Activated CD8-positive, alpha-beta T cell treated with anti-CD3 and anti-CD28 coated beads, Interleukin-2, amount 10 ng/mL, durations not matched to agents 7 days and 5 days (primary cell): ENCODE measurements at regions not wholly inside any gene's neighbourhood (a gene's known extent, or its start where the extent isn't known, plus 50 kb on each side); places are given as distances from the start of the nearest gene placed in this dataset.

ENCODE experiments used
- ATAC-seq: fragments of 150-1000 bp; cut with Tn5 transposase; one replicate; pipeline ENCODE4 v1.10.0; 2021; ENCODE audit warnings: moderate library complexity
- CTCF ChIA-PET: fragments of 350-600 bp; sonication (Branson Sonifier 250); formaldehyde crosslinking; loops from one replicate; lab custom pipeline; 2021; ENCODE audit warnings: antibody characterized with exemption; lab: Charles Lee
- POLR2A ChIA-PET: fragments of 350-600 bp; sonication (Branson Sonifier 250); formaldehyde crosslinking; loops from one replicate; lab custom pipeline; 2021; ENCODE audit warnings: antibody characterized with exemption; lab: Charles Lee
- DNase-seq: peaks from one replicate; pipeline ENCODE4 v3.0.0-alpha.2; 2020
- H3K27ac Mint-ChIP-seq: one replicate; pipeline ENCODE4 v1.8.0; 2021; ENCODE audit warnings: mild to moderate bottlenecking, mixed read lengths
- H3K27me3 Mint-ChIP-seq: one replicate; pipeline ENCODE4 v1.8.0; 2021; ENCODE audit warnings: low read depth, mixed read lengths
- H3K36me3 Mint-ChIP-seq: one replicate; pipeline ENCODE4 v1.8.0; 2021; ENCODE audit warnings: low read depth, mixed read lengths
- H3K4me1 Mint-ChIP-seq: one replicate; pipeline ENCODE4 v1.8.0; 2021; ENCODE audit warnings: low read depth, mixed read lengths
- H3K4me3 Mint-ChIP-seq: one replicate; pipeline ENCODE4 v1.8.0; 2021; ENCODE audit warnings: mild to moderate bottlenecking, mixed read lengths
- H3K9me3 Mint-ChIP-seq: one replicate; pipeline ENCODE4 v1.8.0; 2022; ENCODE audit warnings: mixed read lengths; ENCODE audit not compliant: insufficient read depth

DNA sequence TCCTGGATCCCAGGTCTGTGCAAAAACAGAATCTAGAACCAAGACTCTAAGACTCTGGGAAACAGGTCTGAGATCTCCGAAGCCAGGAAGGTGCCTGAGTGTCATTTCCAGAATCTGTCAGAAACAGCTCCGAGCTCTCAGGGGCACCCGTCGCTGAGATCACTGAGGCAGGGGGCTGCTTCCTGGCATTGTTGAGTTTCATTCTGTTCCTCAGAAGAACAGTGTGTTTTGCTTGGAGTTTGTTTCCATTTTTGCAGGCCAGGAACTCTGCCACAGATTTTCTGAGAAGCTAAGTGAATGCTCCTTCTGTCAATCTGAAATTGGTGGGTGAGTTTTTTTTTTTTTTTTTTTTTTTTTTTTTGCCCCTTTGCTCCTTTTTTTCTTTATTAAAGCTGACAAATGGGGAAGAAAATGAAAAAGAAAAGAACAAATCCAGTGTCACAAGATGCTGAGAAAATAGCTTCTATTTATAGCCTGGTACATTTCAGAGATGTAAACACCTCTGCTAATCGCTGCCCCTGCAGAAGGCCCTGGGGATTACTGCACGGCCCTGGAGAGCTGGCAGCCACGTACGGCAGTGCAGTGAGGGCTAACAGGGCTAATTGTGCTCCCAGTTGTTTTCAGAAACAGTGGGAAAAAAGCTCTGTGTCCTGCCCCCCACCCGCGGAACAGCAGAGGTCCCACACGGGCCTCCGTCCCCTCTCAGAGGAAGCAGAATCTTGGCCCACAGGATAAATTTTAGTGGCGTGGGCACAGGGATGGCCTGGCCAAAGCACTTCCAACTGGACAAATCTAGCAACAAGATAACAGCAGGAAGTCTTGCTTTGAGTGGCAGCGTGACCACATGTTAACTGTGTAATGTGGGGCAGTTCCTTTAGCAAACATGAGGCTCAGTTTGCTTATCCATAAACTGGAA is 237.6 kb upstream of the IRS2 start:
- DNase-seq, result no peak
- H3K27ac Mint-ChIP-seq, result no peak overlapping the region
- ATAC-seq, result no peak
- no peak overlapping the region for H3K4me3 Mint-ChIP-seq
- no peaks in the 10 kb centered on the region for H3K4me1 Mint-ChIP-seq
- POLR2A ChIA-PET, result no interaction called here
- H3K36me3 Mint-ChIP-seq, result no peaks in the 10 kb centered on the region
- no peaks in the 10 kb centered on the region for H3K27me3 Mint-ChIP-seq
- CTCF ChIA-PET, result no interaction called here
- H3K9me3 Mint-ChIP-seq, result no peaks in the 10 kb centered on the region

DNA sequence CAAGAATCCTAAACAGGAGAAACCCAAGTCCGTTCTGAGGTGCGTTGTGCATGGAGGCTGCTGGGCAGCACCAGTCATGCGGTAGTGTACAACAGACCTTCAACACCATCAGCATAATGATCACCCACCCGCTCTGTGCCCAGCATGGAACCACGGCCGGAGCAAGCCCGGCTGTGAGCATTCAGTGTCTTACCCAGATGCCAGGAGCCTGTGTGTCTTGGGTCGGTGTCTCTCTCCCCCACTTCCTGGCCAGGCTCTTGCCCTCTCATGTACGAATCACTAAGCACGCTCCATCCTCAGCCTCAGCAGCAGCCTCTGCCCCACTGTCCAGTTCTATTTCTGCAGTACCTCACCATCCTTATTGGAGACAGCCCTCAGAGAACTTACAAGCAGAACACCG is 231.6 kb upstream of the IRS2 start:
- DNase-seq (no peak), ATAC-seq (no peak)
- no peak overlapping the region for H3K27ac Mint-ChIP-seq
- no peaks in the 10 kb centered on the region for H3K36me3 Mint-ChIP-seq
- no peak overlapping the region for H3K4me3 Mint-ChIP-seq
- no peaks in the 10 kb centered on the region for H3K4me1 Mint-ChIP-seq
- ChIA-PET POLR2A (no interaction called here), CTCF (no interaction called here)
- H3K9me3 Mint-ChIP-seq, result no peaks in the 10 kb centered on the region
- H3K27me3 Mint-ChIP-seq, result no peaks in the 10 kb centered on the region

DNA sequence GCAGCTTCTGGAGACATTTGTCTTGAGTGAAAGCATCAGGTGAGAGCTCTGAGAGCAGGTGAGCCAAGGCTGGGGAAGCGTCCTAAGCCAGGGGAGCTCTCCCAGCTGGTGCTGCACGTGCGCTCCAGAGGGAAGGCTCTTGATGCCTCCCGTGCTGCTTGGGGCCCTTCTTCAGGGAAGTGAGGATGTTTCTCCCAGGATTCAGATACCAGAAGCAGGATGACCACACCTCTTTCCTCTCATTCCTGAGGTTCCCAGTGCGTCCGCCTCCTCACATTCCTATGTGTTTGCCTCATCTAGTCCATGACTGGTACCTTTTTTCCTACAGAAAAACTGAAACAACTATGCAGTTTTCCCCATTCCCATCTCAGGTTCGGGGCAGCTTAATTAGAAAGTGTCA is 231.0 kb upstream of the IRS2 start:
- H3K27me3 Mint-ChIP-seq, result no peaks in the 10 kb centered on the region
- CTCF ChIA-PET, result no interaction called here
- no peak for ATAC-seq
- H3K9me3 Mint-ChIP-seq, result no peaks in the 10 kb centered on the region
- DNase-seq, result no peak
- H3K36me3 Mint-ChIP-seq, result no peaks in the 10 kb centered on the region
- H3K27ac Mint-ChIP-seq, result no peak overlapping the region
- POLR2A ChIA-PET, result no interaction called here
- no peaks in the 10 kb centered on the region for H3K4me1 Mint-ChIP-seq
- H3K4me3 Mint-ChIP-seq, result no peak overlapping the region

DNA sequence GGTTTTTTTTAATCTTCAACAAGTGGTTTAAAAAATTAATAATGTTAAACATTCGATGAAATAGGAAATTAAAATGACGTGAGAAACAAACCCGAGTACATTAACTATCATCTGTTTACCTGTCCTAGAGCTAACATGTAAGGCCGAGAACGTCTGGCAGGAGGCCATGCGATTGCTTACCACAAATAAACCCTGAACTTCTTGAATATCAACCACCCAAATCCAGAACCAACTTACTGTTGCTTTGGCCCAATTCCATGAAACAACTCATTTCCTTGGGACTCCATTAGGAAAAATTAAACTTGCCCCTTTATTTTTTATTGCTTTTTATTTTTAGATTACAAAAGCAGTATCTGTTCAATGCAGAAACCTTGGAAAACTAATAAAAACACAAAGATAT is 228.9 kb upstream of the IRS2 start:
- H3K36me3 Mint-ChIP-seq, result no peaks in the 10 kb centered on the region

DNA sequence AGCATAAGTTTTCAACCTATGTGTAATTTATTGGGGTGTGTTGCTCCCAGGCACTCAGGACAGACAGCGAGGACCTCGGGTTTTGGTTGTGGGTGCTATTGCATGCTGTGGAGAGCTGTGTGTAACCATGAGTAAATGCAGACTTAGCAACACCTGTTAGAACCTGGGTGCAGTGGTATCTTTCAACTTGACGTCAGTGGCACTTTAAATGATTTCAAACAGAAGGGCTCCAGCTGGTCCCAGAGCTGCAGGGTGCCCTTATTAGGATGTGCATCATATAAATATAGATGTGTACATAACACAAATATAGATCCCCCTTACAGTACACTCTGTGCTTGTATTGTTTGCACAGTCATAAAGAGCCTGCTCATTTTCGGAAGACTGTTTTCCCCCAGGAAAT is 228.3 kb upstream of the IRS2 start:
- H3K4me3 Mint-ChIP-seq, result no peak overlapping the region
- DNase-seq (no peak), ATAC-seq (no peak)
- no peaks in the 10 kb centered on the region for H3K4me1 Mint-ChIP-seq
- H3K27me3 Mint-ChIP-seq, result no peaks in the 10 kb centered on the region
- H3K36me3 Mint-ChIP-seq, result no peaks in the 10 kb centered on the region
- CTCF ChIA-PET, result no interaction called here
- no peak overlapping the region for H3K27ac Mint-ChIP-seq
- POLR2A ChIA-PET, result no interaction called here
- no peaks in the 10 kb centered on the region for H3K9me3 Mint-ChIP-seq

More for the DNA sequence above, 228.9 kb upstream of the IRS2 start:
- no peak for DNase-seq
- Mint-ChIP-seq H3K4me3 (no peak overlapping the region), H3K4me1 (no peaks in the 10 kb centered on the region), H3K9me3 (no peaks in the 10 kb centered on the region), H3K27ac (no peak overlapping the region), H3K27me3 (no peaks in the 10 kb centered on the region)
- ATAC-seq, result no peak
- ChIA-PET POLR2A (no interaction called here), CTCF (no interaction called here)

DNA sequence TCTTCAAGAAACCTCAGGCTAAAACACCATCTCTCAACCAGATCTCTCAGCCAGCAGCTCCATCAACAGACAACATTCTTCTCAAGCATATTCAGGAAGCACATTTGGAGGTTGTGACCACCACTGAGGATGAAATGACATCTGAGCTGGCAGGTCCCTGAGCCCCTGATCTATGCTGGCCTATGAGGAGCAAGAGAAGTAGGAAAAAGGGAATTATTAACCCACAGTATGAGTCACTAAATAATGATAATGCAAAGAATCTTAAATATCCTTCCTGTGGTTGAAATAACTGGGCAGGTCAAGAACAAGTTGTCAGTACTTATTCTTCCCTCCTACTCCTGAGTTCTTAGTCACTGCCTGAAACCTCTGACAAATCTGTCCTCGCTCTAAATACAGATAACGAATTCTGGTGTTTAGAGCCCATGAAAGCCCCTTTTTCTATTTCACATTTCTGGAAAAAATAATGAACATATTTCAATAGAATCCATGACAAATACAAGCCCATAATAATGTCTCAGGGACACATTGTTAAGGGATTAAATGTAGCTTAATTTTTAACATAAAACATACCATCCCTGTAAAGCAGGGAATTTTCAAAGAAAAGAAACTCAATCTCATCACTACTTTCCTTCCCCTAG is 225.8 kb upstream of the IRS2 start:
- ChIA-PET CTCF (no interaction called here), POLR2A (no interaction called here)
- H3K4me1 Mint-ChIP-seq, result no peaks in the 10 kb centered on the region
- no peak overlapping the region for H3K4me3 Mint-ChIP-seq
- H3K27ac Mint-ChIP-seq, result no peak overlapping the region
- no peaks in the 10 kb centered on the region for H3K9me3 Mint-ChIP-seq
- no peak for ATAC-seq
- DNase-seq, result no peak
- no peaks in the 10 kb centered on the region for H3K36me3 Mint-ChIP-seq
- no peaks in the 10 kb centered on the region for H3K27me3 Mint-ChIP-seq

DNA sequence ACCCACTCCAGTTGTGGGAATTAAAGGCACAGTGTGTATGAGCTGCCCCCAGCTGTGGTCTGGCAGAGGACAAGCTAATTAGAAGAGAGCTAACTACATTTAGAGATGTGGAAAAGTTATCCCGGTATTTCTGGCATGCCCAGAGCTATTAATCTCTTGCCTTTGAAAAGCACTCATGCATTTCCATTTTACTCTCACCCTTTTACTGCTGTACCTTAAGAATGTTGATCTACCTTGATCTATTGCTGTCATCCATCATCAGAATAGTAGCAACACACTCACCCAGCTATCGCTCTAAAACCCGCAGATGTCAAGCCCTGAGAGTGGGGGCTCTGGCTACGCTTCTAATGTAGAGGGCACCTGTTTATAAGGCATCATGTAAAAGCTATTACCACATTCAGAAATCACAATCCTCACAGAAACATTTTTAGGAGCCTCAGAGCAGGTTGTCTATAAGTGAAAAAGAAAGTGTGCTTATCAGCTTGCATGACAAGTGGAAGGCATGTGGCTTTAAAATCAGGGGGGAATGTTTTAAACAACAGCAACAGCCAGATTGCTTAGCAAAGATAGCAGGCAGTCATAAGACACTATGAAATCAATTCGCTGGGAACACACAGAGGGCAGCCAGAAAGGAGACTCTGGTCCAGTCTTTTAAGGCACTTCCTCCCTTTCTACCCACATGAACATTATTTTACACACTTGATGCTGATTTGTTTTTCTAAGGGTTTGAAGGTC is 224.2 kb upstream of the IRS2 start:
- Mint-ChIP-seq H3K9me3 (no peaks in the 10 kb centered on the region), H3K36me3 (no peaks in the 10 kb centered on the region), H3K27ac (no peak overlapping the region), H3K4me3 (no peak overlapping the region), H3K27me3 (no peaks in the 10 kb centered on the region), H3K4me1 (no peaks in the 10 kb centered on the region)
- CTCF ChIA-PET, result no interaction called here
- DNase-seq, result no peak
- POLR2A ChIA-PET, result no interaction called here
- no peak for ATAC-seq

DNA sequence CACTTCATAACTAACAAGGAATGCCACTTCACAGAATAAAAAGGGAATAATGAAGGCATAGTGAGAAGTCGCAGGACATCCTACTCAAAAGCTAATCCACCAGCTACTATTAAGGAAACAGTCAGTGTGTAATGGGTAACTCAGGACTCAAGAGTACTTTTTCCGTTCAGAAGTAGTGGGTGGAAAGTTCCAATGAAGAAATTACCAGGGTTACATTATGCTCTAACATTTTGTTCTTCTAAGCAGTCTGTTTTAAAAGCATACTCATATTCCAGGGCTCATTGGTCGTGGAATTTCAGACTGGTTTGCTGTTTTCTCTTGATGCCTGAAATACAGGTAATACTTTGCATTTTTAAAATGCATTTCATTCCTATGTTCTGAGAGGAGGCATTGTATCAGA is 222.4 kb upstream of the IRS2 start:
- Mint-ChIP-seq H3K27me3 (no peaks in the 10 kb centered on the region), H3K36me3 (no peaks in the 10 kb centered on the region), H3K4me3 (no peak overlapping the region), H3K9me3 (no peaks in the 10 kb centered on the region), H3K4me1 (no peaks in the 10 kb centered on the region), H3K27ac (no peak overlapping the region)
- DNase-seq, result no peak
- no peak for ATAC-seq
- ChIA-PET POLR2A (no interaction called here), CTCF (no interaction called here)

DNA sequence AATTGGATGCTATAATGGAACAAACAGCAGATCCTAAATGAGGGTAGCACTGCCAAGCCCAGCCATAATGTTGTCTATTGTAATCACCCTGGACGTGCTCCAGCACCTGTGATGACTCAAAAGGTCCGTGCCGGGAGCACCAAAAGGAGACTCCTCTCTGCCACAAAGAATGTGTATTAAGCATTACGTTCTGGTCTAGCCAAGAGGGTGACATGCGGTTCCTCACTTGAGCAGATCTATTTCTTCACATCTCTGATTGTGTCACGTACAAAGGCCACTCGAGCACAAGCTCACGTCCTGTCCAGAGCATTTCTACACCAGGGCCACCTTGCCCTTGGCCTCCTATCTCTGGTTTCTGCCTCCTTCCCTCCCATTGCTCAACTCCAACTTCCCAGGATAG is 219.9 kb upstream of the IRS2 start:
- CTCF ChIA-PET, result no interaction called here
- H3K36me3 Mint-ChIP-seq, result no peaks in the 10 kb centered on the region
- POLR2A ChIA-PET, result no interaction called here
- H3K27me3 Mint-ChIP-seq, result no peaks in the 10 kb centered on the region
- H3K4me1 Mint-ChIP-seq, result no peaks in the 10 kb centered on the region
- H3K27ac Mint-ChIP-seq, result no peak overlapping the region
- no peaks in the 10 kb centered on the region for H3K9me3 Mint-ChIP-seq
- ATAC-seq (no peak), DNase-seq (no peak)
- H3K4me3 Mint-ChIP-seq, result no peak overlapping the region

DNA sequence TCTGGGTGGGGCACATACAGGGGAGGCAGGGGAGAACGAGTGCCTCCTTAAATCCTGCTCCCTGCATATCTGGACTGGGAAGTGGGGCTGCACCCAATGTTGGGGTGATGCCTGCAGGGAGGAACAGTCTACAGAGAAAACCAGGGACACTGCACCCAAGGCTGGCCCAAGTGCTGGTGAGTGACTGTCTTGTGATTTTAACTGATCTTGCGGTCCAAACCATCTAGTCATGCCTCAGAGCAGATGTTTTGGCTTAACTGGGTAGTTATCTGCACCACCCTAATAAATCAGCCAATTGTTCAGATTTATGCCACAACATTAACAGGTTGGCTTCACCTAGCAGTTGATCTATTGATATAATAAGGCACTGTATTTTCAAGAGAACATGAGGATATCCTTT is 219.2 kb upstream of the IRS2 start:
- CTCF ChIA-PET, result no interaction called here

DNA sequence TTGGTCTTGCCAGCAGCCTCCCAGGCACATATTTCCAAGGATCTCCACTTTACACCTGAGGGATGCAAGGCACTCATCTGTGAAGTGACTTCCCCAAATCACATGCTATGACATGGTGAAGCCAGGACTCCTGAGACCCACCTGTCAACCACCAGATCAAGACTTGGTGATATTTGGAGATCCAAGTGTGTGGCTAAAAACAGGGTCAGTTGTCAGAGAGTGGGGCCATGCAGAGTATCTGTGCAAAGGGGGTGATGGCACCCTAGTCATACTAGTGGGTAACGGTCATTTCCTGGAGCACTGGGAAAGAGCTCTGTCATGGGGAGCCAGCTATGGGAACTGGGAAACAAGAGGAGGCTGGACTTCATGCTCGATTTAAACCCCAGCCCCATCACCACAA is 218.4 kb upstream of the IRS2 start:
- H3K36me3 Mint-ChIP-seq, result no peaks in the 10 kb centered on the region
- no peak overlapping the region for H3K27ac Mint-ChIP-seq
- no peaks in the 10 kb centered on the region for H3K4me1 Mint-ChIP-seq
- no peak overlapping the region for H3K4me3 Mint-ChIP-seq
- H3K27me3 Mint-ChIP-seq, result no peaks in the 10 kb centered on the region
- no peak for DNase-seq
- no peaks in the 10 kb centered on the region for H3K9me3 Mint-ChIP-seq
- POLR2A ChIA-PET, result no interaction called here
- CTCF ChIA-PET, result no interaction called here
- ATAC-seq, result no peak

More for the DNA sequence above, 219.2 kb upstream of the IRS2 start:
- no peaks in the 10 kb centered on the region for H3K36me3 Mint-ChIP-seq
- H3K4me3 Mint-ChIP-seq, result no peak overlapping the region
- ATAC-seq (no peak), DNase-seq (no peak)
- no peaks in the 10 kb centered on the region for H3K27me3 Mint-ChIP-seq
- no peaks in the 10 kb centered on the region for H3K4me1 Mint-ChIP-seq
- no peak overlapping the region for H3K27ac Mint-ChIP-seq
- H3K9me3 Mint-ChIP-seq, result no peaks in the 10 kb centered on the region
- POLR2A ChIA-PET, result no interaction called here

DNA sequence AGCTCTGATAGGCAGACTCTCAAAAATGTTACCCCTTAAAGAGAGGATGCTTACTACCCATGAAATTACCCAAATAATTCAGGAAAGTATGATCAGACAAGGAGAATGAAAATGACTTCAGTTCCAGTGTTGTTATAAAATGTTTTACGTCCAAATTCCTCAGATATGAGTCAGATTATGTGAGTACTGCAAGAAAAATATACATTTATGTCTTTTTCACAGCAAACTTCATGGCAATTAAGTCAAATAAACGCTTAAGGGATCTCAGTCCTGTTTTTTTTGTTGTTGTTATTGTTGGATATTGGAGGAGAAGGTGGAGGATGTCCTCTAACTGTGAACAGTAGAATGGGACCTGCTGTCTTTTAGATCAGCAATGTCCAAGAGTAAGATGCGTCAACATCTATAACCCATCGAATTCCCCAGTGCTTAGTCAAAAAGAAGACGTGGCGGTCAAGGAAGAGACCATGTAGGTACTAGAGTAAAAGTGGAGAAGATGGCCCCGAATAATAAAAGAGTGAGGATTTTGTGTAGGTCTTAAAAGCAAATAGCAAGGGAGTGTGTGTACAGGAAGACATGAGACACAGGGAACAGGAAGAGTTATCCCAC is 215.4 kb upstream of the IRS2 start:
- H3K4me1 Mint-ChIP-seq, result no peaks in the 10 kb centered on the region

More for the DNA sequence above, 215.4 kb upstream of the IRS2 start:
- DNase-seq (no peak), ATAC-seq (no peak)
- POLR2A ChIA-PET, result no interaction called here
- Mint-ChIP-seq H3K27ac (no peak overlapping the region), H3K9me3 (no peaks in the 10 kb centered on the region), H3K4me3 (no peak overlapping the region), H3K36me3 (no peaks in the 10 kb centered on the region), H3K27me3 (no peaks in the 10 kb centered on the region)
- CTCF ChIA-PET, result no interaction called here
